GM19025 (cell line): ENCODE measurements at regions not wholly inside any gene's neighbourhood (a gene's known extent, or its start where the extent isn't known, plus 50 kb on each side); places are given as distances from the start of the nearest gene placed in this dataset.
"Not testable (repeated sequence)": the region's sequence is repeated elsewhere in the genome, so short reads cannot be mapped to it uniquely, and the experiment has no call there.

Experiments used
- ATAC-seq: cut with Tn5 transposase; IDR thresholded peaks from one replicate; pipeline ENCODE4 v1.9.1; 2021; ENCODE audit warnings: mild to moderate bottlenecking, low read depth, moderate library complexity; ENCODE audit not compliant: unreplicated experiment

DNA sequence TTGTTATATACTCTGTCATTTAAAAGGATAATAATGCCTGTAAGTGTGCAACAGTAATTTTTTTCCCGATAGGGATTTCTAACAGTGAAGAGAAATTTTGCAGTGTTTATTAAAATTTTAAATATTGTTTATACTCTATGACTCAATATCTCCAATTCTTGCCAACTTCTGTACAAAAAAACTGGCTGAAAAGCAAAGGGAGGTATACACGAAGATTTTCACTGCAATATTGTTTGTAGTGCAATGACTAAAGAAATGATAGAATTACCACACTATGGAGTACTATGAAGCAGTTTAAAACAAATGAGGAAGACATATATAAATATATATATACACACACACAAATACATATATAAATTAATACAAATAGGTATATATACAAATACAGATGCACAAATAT lies 187.9 kb upstream of the IL15 start:
- ATAC-seq = no peak

DNA sequence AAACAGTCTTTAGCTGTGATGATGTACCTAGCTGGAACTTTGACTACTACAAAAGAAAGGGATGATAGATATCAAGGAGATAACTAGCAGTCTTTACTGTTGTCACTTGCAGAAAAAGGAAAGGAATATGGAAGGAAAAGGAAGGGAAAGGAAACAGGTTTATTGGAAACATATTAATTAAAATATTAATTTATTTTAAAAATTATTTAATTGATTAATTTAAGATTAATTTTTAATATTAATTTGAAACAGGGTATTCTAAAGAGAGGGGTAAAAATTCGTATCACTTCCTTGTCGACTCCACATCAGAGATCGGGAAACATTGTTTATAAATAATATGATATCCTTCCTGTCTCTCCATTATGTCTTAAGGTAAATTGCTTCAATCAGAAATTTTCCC lies 186.5 kb upstream of the IL15 start:
- ATAC-seq = no peak

DNA sequence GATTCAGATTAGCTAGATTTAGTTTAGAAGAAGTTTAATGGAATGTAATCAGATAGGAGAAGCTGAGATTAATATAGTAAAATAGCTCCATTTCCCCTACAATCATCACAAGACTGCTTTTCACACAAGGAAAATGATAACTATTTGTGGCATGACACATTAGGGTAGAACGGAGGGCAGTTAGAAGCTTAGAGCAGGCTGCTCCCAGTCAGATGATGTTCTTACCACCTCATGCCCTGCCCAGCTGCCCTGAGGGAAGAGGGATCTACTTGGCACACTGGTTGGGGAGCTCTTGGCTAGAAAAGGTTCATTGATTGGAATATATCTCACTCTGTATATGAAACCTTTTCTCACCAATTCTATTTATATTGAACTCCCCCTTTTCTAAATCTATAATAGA lies 180.7 kb upstream of the IL15 start:
- ATAC-seq = no peak

DNA sequence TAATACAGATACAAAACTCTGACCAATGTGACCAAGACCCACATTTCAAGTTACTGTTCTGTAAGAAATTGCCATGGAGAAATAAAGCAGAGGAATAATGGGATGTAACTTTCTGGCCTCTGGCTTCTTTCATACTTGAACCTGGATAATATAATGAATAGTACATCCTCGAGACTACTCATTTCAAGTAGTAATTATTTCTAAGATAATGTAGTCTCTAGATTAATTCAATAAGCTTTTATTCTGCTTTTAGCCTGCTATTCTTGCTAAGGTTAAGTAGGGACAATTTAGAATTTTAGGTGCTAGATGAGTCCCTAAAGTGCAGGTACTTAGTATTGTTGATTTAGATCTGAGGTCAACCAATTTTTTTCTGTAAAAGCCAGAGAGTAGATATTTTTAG lies 178.7 kb upstream of the IL15 start:
- ATAC-seq = no peak

DNA sequence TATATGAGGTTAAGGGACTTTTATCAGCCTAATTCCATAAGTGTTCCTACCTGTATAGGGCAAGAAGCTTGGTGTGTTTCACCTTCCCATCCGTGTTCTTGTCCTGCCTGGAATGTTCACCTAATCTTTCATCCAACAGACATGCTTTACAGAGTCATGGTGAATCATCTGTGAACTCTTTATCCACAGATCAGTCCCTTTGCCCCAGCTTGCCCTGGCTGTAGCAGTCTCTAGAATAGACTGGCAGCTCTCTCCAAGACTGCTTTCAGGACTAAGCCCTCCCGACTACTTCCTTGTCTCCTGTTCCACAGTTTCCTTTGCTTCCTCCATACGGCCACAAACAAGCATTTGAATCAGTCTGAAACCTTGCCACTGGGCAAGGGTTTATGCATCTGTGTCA lies 177.9 kb upstream of the IL15 start:
- no peak for ATAC-seq

- ATAC-seq = no peak
Observed at GRCh38 chr4:141459020-141459419, 177.4 kb upstream of the IL15 start.

DNA sequence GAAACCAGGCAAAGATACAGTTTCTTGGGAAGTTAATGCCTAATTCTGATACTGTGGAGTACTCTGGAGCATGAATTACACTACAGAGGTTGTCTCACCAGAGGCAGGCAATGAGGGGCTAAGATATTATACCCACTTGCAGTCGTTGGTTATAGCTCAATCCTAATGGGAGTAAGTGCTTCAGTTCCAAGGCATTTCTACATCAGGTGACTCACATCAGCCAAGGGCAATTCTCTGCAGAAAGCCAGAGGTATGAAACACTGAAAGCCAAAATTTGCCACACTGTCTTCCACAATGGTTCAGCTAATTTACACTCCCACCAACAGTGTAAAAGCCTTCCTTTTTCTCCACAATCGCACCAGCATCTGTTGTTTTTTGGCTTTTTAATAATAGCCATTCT lies 174.0 kb upstream of the IL15 start:
- no peak for ATAC-seq

DNA sequence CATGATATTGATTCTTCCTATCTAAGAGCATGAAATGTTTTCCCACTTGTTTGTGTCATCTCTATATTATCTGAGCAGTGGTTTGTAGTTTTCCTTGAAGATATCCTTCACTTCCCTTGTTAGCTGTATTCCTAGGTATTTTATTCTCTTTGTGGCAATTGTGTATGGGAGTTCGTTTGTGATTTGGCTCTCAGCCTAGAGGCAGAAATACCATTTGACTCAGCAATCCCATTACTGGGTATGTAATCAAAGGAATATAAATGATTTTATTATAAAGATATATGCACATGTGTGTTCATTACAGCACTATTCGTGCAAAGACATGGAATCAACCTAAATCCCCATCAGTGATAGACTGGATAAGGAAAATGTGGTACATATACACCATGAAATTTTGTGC lies 172.7 kb upstream of the IL15 start:
- ATAC-seq = no peak

GRCh38 chr4:141464366-141464765 lies 172.0 kb upstream of the IL15 start:
- no peak for ATAC-seq

DNA sequence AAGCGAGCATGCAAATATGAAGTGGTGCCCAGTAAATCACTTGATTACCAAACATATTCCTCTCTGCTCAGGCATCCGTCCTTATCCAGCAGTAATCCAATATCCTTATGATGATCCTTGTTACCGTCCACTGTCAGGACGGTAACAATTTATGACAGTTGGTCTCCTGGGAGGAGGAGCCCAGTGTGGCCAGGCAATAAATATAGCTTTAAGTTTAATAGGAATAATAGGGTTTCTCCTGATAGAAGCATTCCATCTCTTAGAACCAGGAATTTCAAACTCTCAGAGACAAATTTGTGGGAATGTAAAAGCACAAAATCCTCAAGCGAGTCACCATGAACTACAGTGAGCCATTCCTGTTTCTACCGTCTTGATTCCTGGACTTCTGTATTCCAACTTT lies 171.2 kb upstream of the IL15 start:
- ATAC-seq = no peak

GRCh38 chr4:141467225-141467624 lies 169.2 kb upstream of the IL15 start:
- ATAC-seq = no peak

GRCh38 chr4:141469392-141469791 lies 167.0 kb upstream of the IL15 start:
- ATAC-seq = no peak

DNA sequence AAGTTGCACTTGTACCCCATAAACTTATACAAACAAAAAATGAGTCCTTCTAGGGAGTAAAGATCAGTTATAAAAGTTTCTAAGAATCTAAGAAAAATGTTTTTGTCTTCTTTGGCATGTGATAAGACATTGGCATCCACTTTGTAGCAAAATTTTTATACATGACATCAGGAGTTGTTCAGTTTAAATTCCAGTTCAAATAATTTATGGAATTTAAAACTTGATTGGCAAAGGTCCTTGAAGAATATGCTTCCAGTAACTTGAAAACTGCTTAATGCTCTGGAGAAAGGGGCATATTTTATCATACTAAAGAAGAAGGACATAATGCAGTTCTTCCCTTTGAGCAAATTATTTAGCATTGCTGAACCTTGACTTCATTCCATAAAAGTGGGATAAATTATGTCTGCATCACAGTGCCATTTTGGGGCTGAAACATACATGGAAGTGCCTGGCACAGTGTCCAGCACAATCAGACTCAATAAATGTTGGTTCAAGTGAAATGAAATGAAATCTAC lies 163.3 kb upstream of the IL15 start:
- ATAC-seq = no peak

DNA sequence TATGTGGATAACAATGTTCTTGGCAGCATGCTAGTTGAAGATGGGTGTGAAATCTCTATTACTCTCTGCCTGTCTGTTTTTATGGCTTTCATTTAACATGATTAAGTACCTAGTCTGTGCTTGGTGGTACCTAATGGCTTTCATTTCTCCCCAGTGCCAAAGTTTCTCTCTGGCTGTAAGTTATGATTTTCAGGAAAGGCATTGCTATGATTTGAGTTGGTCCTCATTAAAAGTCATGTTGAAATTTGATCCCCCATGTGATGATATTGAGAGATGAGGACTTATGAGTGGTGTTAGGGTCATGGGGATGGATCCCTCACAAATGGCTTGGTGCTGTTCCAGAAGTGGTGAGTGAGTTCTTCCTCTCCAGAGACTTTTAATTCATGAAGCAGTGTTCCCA lies 162.4 kb upstream of the IL15 start:
- no peak for ATAC-seq

GRCh38 chr4:141480950-141481349 lies 155.4 kb upstream of the IL15 start:
- no peak for ATAC-seq

DNA sequence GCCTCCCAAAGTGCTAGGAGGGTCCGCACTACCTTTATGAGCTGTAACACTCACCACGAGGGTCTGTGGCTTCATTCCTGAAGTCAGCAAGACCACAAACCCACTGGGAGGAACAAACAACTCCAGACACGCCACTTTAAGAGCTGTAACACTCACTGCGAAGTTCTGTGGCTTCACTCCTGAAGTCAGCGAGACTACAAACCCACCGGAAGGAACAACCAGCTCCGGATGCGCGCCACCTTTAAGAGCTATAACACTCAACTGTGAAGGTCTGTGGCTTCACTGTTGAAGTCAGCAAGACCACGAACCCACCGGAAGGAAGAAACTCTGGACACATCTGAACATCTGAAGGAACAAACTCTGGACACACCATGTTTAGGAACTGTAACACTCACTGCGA lies 152.1 kb upstream of the IL15 start:
- ATAC-seq = not testable (repeated sequence)

GRCh38 chr4:141486375-141486997 lies 149.9 kb upstream of the IL15 start:
- no peak for ATAC-seq

GRCh38 chr4:141497627-141498026 lies 138.8 kb upstream of the IL15 start:
- ATAC-seq = peak; percentile 96

- no peak for ATAC-seq
Observed at GRCh38 chr4:141499261-141499853, 137.0 kb upstream of the IL15 start.

- ATAC-seq = no peak
Observed at GRCh38 chr4:141501395-141501794, 135.0 kb upstream of the IL15 start.

GRCh38 chr4:141501931-141502330 lies 134.5 kb upstream of the IL15 start:
- ATAC-seq = no peak

DNA sequence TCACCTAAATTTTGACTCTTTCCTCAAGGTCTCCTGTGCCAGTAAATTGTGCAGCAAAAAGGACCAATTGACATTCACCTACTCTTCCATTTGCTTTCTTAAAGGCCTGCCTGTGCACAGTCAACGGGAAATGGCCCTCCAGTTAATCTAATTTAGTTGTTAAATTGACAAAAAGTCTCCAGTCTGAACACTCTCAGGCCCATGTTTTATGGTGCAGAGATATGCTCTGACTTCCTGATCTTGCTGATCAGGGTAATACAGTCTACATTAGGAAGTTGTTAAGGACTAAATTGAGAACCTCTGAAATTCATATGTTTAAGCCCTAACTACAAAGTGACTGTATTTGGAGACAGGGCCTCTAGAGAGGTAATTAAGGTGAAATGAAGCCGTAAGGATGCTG lies 133.6 kb upstream of the IL15 start:
- ATAC-seq = no peak

- no peak for ATAC-seq
Observed at GRCh38 chr4:141503260-141503659, 133.1 kb upstream of the IL15 start.
